Caco-2 (cell line): ENCODE measurements at regions not wholly inside any gene's neighbourhood (a gene's known extent, or its start where the extent isn't known, plus 50 kb on each side); places are given as distances from the start of the nearest gene placed in this dataset.

Experiments
- BruUV-seq: library from RNA; stranded (reverse); fragments of 400-500 nt; replicated peaks from 2 replicates; lab custom pipeline; 2021; lab: Mats Ljungman, UMichigan
- CTCF ChIA-PET: fragments of 300-600 bp; sonication (Branson Sonifier 250); formaldehyde crosslinking; loops from one replicate; lab custom pipeline; 2022; ENCODE audit warnings: antibody characterized with exemption; lab: Charles Lee
- POLR2A ChIA-PET: fragments of 300-600 bp; sonication (Branson Sonifier 250); formaldehyde crosslinking; loops from one replicate; lab custom pipeline; 2022; ENCODE audit warnings: antibody characterized with exemption; lab: Charles Lee
- DNase-seq, 2 experiments: peaks; one replicate each; pipeline versions ENCODE4 v3.0.0 to v3.0.0-alpha.2; 2020 to 2022
- H3K27me3 ChIP-seq: replicated peaks from 2 replicates; pipeline ENCODE4 v1.6.0; 2011; ENCODE audit warnings: low read length; ENCODE audit not compliant: control insufficient read depth, insufficient read depth
- H3K36me3 ChIP-seq: 2 replicates; pipeline ENCODE4 v1.5.1; 2011; ENCODE audit warnings: low read length; ENCODE audit not compliant: control insufficient read depth, insufficient read depth
- H3K4me1 ChIP-seq: fragments of 250-450 bp; sonication (Bioruptor Pico); 2 replicates; pipeline ENCODE4 v1.5.1; 2020; ENCODE audit warnings: mild to moderate bottlenecking
- H3K4me3 ChIP-seq: 2 replicates; pipeline ENCODE4 v1.5.1; 2011; ENCODE audit warnings: low read depth, mild to moderate bottlenecking, control low read depth, low read length
- H3K9me3 ChIP-seq: fragments of 250-450 bp; sonication (Bioruptor Pico); 2 replicates; pipeline ENCODE4 v1.5.1; 2020; ENCODE audit warnings: mild to moderate bottlenecking, moderate library complexity
- H3K27ac Mint-ChIP-seq: one replicate; pipeline ENCODE4 v1.8.0; 2022; ENCODE audit warnings: mixed read lengths; ENCODE audit not compliant: unreplicated experiment
- H3K27me3 Mint-ChIP-seq: one replicate; pipeline ENCODE4 v1.8.0; 2022; ENCODE audit warnings: mixed read lengths; ENCODE audit not compliant: insufficient read depth, unreplicated experiment
- H3K36me3 Mint-ChIP-seq: one replicate; pipeline ENCODE4 v1.8.0; 2022; ENCODE audit warnings: mild to moderate bottlenecking, mixed read lengths; ENCODE audit not compliant: insufficient read depth, unreplicated experiment
- H3K4me1 Mint-ChIP-seq: one replicate; pipeline ENCODE4 v1.8.0; 2022; ENCODE audit warnings: low read depth, mixed read lengths; ENCODE audit not compliant: unreplicated experiment
- H3K4me3 Mint-ChIP-seq: one replicate; pipeline ENCODE4 v1.8.0; 2022; ENCODE audit warnings: mild to moderate bottlenecking, moderate library complexity, mixed read lengths; ENCODE audit not compliant: unreplicated experiment
- H3K9me3 Mint-ChIP-seq: one replicate; pipeline ENCODE4 v1.8.0; 2022; ENCODE audit warnings: mixed read lengths; ENCODE audit not compliant: unreplicated experiment
- intact Hi-C: fragments of 100-400 bp; cut with micrococcal nuclease; formaldehyde crosslinking; loops from one replicate; pipeline ENCODE4 v1.10.0; 2022; ENCODE audit not compliant: unreplicated experiment
- TF ChIP-seq, protein P1 (sequence below), 2 experiments: fragments of 200-600 bp in 1 of 2; IDR thresholded peaks; 1 replicate in 1 of 2; 2 replicates in 1 of 2; pipeline versions ENCODE4 v1.5.1 to v1.8.0; 2011 to 2022; ENCODE audit warnings: antibody characterized with exemption in 1 of 2, control low read depth in 1 of 2, inconsistent platforms in 1 of 2, low read depth in 1 of 2, low read length in 1 of 2, mild to moderate bottlenecking in 1 of 2, moderate library complexity in 1 of 2; ENCODE audit not compliant: insufficient read depth in 1 of 2, severe bottlenecking in 1 of 2, unreplicated experiment in 1 of 2

DNA sequence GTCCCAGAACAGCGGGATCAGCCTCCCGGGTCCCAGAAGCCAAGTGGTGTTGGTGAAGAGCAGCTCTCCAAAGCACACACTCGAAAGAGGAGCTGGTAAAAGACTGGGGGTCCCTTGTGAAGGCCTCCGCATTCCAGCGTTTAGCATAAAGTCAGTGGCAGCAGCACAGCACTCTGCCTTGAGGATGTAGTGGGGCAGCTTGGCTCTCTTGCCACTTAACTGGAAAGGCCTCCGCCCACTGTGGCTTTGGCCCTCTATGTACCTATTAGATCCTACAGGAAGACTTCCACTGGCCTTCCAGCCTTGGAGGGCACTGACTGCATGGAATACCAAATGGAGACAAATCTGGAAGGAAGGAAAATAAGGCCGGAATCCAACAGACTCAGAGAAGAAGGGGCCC is 1455.3 kb downstream of the BRD1 start:
- intact Hi-C loops: no loop called here
- H3K4me1 ChIP-seq: peaks cover 12% of the 10 kb centered on the region
- POLR2A ChIA-PET: no interaction called here
- H3K27me3 ChIP-seq: no peaks in the 10 kb centered on the region
- no peaks in the 10 kb centered on the region for H3K36me3 ChIP-seq
- no peaks in the 10 kb centered on the region for H3K36me3 Mint-ChIP-seq
- no peaks in the 10 kb centered on the region for H3K9me3 Mint-ChIP-seq
- H3K9me3 ChIP-seq: no peaks in the 10 kb centered on the region
- no peak overlapping the region for H3K27ac Mint-ChIP-seq
- BruUV-seq: no TSS peak
- TF ChIP-seq, protein P1, sequence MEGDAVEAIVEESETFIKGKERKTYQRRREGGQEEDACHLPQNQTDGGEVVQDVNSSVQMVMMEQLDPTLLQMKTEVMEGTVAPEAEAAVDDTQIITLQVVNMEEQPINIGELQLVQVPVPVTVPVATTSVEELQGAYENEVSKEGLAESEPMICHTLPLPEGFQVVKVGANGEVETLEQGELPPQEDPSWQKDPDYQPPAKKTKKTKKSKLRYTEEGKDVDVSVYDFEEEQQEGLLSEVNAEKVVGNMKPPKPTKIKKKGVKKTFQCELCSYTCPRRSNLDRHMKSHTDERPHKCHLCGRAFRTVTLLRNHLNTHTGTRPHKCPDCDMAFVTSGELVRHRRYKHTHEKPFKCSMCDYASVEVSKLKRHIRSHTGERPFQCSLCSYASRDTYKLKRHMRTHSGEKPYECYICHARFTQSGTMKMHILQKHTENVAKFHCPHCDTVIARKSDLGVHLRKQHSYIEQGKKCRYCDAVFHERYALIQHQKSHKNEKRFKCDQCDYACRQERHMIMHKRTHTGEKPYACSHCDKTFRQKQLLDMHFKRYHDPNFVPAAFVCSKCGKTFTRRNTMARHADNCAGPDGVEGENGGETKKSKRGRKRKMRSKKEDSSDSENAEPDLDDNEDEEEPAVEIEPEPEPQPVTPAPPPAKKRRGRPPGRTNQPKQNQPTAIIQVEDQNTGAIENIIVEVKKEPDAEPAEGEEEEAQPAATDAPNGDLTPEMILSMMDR (IDR thresholded peaks at IDR 0.05; ENCODE audit: insufficient read depth in 1 of 2, low read depth in 1 of 2, low read length in 1 of 2, severe bottlenecking in 1 of 2, unreplicated experiment in 1 of 2): no peak
- H3K4me1 Mint-ChIP-seq: no peaks in the 10 kb centered on the region
- CTCF ChIA-PET: no interaction called here
- DNase-seq: no peak
- no peak overlapping the region for H3K4me3 ChIP-seq
- no peak overlapping the region for H3K4me3 Mint-ChIP-seq
- no peaks in the 10 kb centered on the region for H3K27me3 Mint-ChIP-seq

DNA sequence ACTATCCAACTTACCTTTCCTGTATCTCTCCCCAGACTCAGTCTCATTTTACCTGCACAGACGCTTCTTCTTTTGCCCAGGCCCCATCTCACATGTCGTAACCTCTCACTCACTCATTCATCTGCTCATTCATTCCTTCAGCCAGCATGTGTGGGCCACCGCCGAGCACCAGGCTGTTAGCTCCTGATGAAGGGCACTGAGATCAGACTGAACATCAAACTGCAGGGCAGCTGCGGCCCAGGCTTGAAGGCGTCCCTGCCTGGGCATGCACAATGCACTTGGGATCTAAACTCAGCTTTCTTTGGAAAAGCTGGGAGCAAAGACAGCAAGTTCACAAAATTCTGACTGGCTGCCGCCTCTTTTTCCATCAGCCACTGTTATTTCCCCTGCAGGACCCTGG is 1456.3 kb downstream of the BRD1 start:
- intact Hi-C loops: no loop called here
- TF ChIP-seq, protein P1 (IDR thresholded peaks at IDR 0.05; ENCODE audit: insufficient read depth in 1 of 2, low read depth in 1 of 2, low read length in 1 of 2, severe bottlenecking in 1 of 2, unreplicated experiment in 1 of 2): no peak
- no peaks in the 10 kb centered on the region for H3K9me3 ChIP-seq
- no peaks in the 10 kb centered on the region for H3K27me3 ChIP-seq
- H3K27ac Mint-ChIP-seq: no peak overlapping the region
- H3K4me3 ChIP-seq: no peak overlapping the region
- peaks cover 12% of the 10 kb centered on the region for H3K4me1 ChIP-seq
- H3K4me3 Mint-ChIP-seq: no peak overlapping the region
- CTCF ChIA-PET: no interaction called here
- POLR2A ChIA-PET: no interaction called here
- H3K4me1 Mint-ChIP-seq: no peaks in the 10 kb centered on the region
- no peak for DNase-seq
- no peaks in the 10 kb centered on the region for H3K27me3 Mint-ChIP-seq
- H3K36me3 ChIP-seq: no peaks in the 10 kb centered on the region
- H3K36me3 Mint-ChIP-seq: no peaks in the 10 kb centered on the region
- H3K9me3 Mint-ChIP-seq: no peaks in the 10 kb centered on the region
- BruUV-seq: no TSS peak

DNA sequence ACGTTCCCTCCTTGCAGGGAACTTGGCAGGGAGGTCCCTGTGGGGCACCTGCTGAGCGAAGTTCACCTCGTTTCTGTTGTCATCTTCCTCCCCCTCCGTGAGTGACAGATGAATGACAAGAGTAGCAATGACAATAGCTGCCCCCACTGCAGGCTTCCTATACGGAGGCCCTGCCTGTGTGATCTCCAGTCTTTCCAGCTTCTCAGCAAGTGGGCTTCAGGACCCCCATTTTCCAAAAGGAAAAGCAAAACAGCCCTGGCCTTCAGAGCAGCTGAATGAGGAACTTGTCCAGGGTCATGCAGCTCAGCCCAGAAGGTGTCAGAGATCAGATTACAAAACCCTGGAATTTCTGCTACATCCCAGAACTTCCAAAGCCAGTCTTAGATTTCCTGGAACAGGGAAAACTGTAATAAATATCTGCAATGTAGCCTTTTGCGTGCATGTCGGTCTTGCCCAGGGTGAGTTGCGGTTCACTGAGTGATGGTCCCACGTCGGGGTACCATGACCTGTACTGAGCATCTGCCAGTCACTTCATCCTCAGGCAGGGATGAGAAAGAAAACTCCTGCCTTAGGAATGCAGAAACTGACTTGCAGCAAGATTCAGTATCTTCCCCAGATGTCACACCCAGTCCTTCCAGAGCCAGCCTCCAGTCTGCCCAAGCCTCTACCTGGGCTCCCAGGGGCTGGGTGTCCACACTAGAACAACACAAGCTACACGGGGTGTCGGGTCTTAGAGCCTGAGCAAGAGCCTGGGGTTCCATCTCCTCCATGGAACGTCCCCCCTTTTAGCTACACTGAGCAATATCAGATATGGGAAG is 1457.0 kb downstream of the BRD1 start:
- Mint-ChIP-seq H3K27ac (no peak overlapping the region), H3K4me1 (no peaks in the 10 kb centered on the region), H3K9me3 (no peaks in the 10 kb centered on the region), H3K4me3 (no peak overlapping the region), H3K27me3 (no peaks in the 10 kb centered on the region), H3K36me3 (no peaks in the 10 kb centered on the region)
- Histone ChIP-seq H3K4me1 (peaks cover 12% of the 10 kb centered on the region), H3K27me3 (no peaks in the 10 kb centered on the region), H3K36me3 (no peaks in the 10 kb centered on the region), H3K9me3 (no peaks in the 10 kb centered on the region), H3K4me3 (no peak overlapping the region)
- intact Hi-C loops: no loop called here
- POLR2A ChIA-PET: no interaction called here
- CTCF ChIA-PET: no interaction called here
- no peak for DNase-seq
- TF ChIP-seq, protein P1 (IDR thresholded peaks at IDR 0.05; ENCODE audit: insufficient read depth in 1 of 2, low read depth in 1 of 2, low read length in 1 of 2, severe bottlenecking in 1 of 2, unreplicated experiment in 1 of 2): no peak
- no TSS peak for BruUV-seq
